Fibroblast of skin of left quadriceps (primary cell): ENCODE measurements at regions not wholly inside any gene's neighbourhood (a gene's known extent, or its start where the extent isn't known, plus 50 kb on each side); places are given as distances from the start of the nearest gene placed in this dataset.

ENCODE experiments used
- DNase-seq, 2 experiments: peaks; one replicate each; pipeline ENCODE4 v3.0.0-alpha.2; 2013; ENCODE audit warnings: low read depth in 2 of 2

DNA sequence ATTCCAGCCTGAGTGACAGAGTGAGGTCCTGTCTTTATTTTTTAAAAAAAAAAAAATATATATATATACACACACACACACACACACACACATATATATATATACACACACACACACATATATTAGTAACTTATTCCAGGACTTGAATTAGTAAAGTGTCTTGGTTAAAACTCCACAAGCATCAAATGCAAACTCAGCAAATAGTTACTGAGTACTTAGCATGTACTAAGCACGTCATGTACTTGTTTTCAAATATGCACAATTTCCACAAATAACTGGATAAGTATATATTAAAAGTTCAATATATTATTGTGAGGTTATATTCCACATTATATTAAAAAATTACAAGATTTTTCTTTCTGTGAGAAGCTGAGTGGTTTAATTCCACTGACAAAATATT lies 304.7 kb downstream of the ZEB2 start:
- DNase-seq: no peak

- no peak for DNase-seq
These were observed 306.1 kb downstream of the ZEB2 start for GRCh38 chr2:144213797-144214196.

DNA sequence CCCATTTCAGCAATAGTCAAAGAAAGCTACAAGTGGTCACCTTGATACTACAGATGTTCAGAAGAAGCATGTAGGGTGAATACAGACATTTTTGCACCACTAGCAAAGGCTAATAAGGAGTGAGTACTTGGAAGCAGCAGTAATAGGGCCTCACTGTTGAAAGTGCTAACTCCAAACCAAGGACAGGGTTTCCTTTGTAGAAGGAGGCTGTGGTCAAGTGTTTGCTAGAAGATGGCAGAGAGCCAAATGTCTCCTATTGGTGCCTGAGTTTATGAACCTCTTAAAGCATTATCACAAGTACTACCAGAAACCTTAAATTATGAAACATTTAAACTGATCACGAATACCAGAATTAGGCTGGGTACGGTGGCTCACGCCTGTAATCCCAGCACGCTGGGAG lies 308.1 kb downstream of the ZEB2 start:
- no peak for DNase-seq

GRCh38 chr2:144211065-144211464 lies 308.9 kb downstream of the ZEB2 start:
- no peak for DNase-seq

- no peak for DNase-seq
These were observed 309.8 kb downstream of the ZEB2 start for GRCh38 chr2:144210076-144210475.

- DNase-seq: no peak
These were observed 311.0 kb downstream of the ZEB2 start for GRCh38 chr2:144208924-144209323.

DNA sequence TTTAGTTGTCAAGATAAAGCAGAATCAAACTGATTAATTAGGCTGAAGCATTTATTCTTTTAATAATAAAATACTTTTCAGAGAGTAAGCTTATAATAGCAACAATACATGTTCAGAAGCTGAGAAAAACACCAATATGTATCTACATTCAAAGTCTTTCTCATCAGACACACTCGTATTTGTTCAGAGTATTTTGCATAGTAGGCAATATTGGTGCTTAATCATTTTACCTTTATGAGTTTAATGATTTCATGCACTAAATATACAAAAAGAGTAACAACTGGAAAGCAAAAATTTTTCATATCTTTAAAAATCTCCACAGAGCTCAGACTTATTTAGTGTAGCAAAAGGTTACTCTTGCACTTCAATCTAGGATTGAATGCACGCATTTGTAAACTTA lies 313.9 kb downstream of the ZEB2 start:
- DNase-seq: no peak

GRCh38 chr2:144201868-144202468 lies 318.0 kb downstream of the ZEB2 start:
- no peak for DNase-seq

- no peak for DNase-seq
These were observed 318.8 kb downstream of the ZEB2 start for GRCh38 chr2:144201126-144201525.

DNA sequence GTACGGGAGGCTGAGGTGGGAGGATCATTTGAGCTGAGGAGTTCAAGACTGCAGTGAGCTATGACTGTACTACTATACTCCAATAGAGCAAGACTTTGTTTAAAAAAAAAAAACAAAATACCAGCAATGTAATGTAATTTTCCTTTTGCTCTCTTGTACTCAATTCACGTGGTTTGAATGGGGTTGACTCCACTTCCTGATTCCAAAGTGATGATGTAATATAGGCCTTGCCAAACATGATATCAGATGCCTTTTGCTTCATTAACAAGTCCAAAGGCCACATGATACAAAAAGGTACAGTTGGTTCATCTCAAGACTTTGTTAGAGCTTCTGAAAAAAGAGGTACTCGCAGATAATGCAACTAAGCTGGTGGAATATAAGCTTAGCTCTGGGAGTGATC lies 321.8 kb downstream of the ZEB2 start:
- peak; percentile 14 to 20 for DNase-seq

DNA sequence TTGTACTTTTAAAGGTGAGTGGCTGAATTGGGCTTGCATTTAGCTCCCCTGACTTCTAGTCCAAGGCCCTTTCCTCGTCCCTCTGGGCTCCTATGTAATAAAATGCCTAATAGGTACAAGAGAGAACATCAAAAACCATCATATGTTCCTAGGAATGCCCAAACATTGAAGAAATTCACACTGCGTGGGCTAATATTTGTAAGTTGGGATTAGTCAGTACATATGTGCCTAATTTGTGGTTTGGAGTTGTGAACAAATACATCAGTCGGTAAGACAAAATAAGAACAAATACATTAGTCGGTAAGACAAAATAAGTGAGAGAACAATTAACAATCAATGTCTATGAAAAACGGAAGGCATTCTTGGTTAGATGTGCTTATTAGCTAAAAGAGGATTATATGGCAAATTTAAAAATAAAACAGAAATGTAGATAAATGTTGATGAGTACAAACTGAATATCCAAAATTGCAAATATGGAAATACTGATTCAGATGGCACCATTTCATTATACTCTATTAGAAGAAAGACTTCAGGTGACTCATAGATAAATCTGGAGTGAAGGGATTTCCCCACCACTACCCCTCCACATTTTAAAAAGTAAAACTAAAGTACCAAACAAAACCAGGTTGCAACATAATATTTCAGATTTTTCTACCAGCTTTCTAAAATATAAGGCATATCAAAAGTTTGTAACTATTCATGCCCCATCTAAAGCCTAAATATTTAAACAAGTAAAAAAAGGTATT lies 325.4 kb downstream of the ZEB2 start:
- DNase-seq: peak in 1 of 2 experiments; percentile 12

- no peak for DNase-seq
These were observed 328.9 kb downstream of the ZEB2 start for GRCh38 chr2:144190908-144191605.

GRCh38 chr2:144183727-144184126 lies 336.2 kb downstream of the ZEB2 start:
- peak; percentile 99 for DNase-seq

DNA sequence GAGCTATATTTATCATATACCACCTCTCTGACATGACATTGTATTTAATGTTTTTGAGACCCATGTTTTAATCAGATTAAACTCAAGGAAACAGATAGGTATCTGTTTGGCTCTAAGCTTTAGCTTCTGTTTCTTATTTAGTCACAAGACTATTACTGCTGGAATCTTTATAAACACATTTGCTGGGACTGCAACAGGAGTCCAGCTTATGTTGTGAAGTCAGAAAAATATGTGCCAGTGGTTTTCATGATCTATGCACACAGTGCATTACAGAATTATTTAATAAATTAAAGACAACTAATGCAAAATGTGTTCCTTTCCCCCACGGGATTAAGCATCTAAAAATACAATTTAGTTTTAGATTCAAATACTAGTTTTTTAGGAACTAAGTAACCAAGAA lies 338.9 kb downstream of the ZEB2 start:
- DNase-seq: peak; percentile 48

DNA sequence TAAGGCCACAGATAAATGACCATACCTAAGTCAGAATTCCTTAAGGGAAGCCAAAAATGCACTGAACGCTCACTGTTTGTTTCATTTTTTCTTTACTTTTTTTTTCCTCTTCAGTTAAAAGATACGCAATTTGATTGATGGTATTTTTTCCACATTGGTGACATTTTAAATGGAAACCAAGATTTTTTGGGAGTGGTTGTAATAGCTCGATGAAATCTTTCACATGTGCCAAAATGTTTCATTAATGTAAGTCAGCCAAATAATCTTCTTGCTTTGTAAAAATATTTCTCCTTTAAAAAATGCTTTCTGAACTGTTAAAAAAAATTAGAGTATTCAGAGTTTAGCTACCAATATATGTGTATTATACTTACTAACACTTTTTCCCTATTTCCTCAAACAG lies 339.8 kb downstream of the ZEB2 start:
- no peak for DNase-seq

GRCh38 chr2:144170179-144170578 lies 349.7 kb downstream of the ZEB2 start:
- DNase-seq: no peak

GRCh38 chr2:144166743-144167142 lies 353.2 kb downstream of the ZEB2 start:
- DNase-seq: no peak

GRCh38 chr2:144165599-144166250 lies 354.2 kb downstream of the ZEB2 start:
- DNase-seq: no peak

DNA sequence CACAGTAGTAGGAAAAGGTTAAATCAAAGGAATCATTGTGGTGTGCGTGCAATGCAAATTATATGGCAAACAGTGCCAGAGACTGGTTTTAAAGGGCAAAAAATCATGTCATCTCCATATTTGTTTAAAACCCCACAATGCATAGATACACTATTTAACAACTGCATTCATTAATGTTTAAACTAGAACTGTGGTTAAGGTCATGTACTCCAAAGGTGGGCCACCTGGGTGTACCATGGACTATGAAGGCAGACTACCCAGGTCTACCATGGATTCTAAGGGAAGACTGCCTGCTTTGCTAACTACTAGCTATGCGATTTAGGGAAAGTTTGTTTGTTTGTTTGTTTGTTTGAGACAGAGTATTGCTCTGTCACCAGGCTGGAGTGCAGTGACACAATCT lies 356.3 kb downstream of the ZEB2 start:
- DNase-seq: no peak

DNA sequence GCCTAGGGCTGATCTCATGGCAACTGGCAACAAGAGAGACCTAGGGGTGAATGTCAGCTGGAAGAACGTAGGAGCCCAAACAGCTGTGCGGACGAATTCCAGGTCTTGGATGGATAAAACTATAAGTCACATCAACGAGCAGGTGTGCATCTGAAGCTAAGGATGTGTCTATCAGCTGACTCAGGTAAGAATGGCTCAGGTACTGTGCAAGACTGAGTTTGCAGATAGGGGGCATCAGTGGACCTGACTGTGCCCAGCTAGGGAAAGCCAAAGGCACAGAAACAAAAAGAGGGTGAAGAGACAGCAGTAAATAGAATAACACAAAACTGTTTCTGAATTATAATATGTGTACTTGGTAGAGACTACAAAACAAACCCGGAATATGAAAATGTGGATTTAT lies 357.3 kb downstream of the ZEB2 start:
- DNase-seq: no peak

GRCh38 chr2:144161061-144161460 lies 358.9 kb downstream of the ZEB2 start:
- DNase-seq: no peak

- no peak for DNase-seq
These were observed 360.7 kb downstream of the ZEB2 start for GRCh38 chr2:144159240-144159639.

GRCh38 chr2:144158096-144158495 lies 361.8 kb downstream of the ZEB2 start:
- DNase-seq: no peak
